ENCODE measurements at regions not wholly inside any gene's neighbourhood (a gene's known extent, or its start where the extent isn't known, plus 50 kb on each side); places are given as distances from the start of the nearest gene placed in this dataset.
"Not testable (repeated sequence)": the region's sequence is repeated elsewhere in the genome, so short reads cannot be mapped to it uniquely, and the experiment has no call there.

- TF ChIP-seq CTCF (IDR thresholded peaks at IDR 0.05); RCOR1 (IDR thresholded peaks at IDR 0.05; ENCODE audit: low read depth, low read length); POLR2AphosphoS2 (conservative IDR thresholded peaks at IDR 0.05; ENCODE audit: low read length); EP300 (IDR thresholded peaks at IDR 0.05); RAD21 (conservative IDR thresholded peaks at IDR 0.05 in 1 of 2, IDR thresholded peaks at IDR 0.05 in 1 of 2): not testable (repeated sequence)
Observed at GRCh38 chr1:120250756-120251155, 74.4 kb upstream of the SEC22B start.
